ENCODE measurements at regions not wholly inside any gene's neighbourhood (a gene's known extent, or its start where the extent isn't known, plus 50 kb on each side); places are given as distances from the start of the nearest gene placed in this dataset.
A peak's percentile ranks its signal among the peaks of the same experiment; 100 is the strongest.

- no peak overlapping the region for H3K27ac ChIP-seq (ENCODE audit: low read depth, low read length)
- H2AFZ ChIP-seq (ENCODE audit: low read length), result no peak overlapping the region
- no peaks in the 10 kb centered on the region for H3K9me3 ChIP-seq (ENCODE audit: low read depth, low read length)
- no peaks in the 10 kb centered on the region for H3K4me1 ChIP-seq (ENCODE audit: insufficient read depth, low read length)
- H3K4me3 ChIP-seq (ENCODE audit: insufficient read depth, low read length), result no peak overlapping the region
- no peaks in the 10 kb centered on the region for H3K36me3 ChIP-seq (ENCODE audit: insufficient read depth, low read length)
- no peak for DNase-seq (ENCODE audit: insufficient read length, low spot score, missing footprints)
- no peak for TF ChIP-seq CTCF (IDR thresholded peaks at IDR 0.05; ENCODE audit: extremely low read depth, low read depth, low read length)
- no peaks in the 10 kb centered on the region for H3K79me2 ChIP-seq (ENCODE audit: insufficient read depth, low read length)
- H3K4me2 ChIP-seq (ENCODE audit: insufficient read depth, low read length), result no peak overlapping the region
- H3K27me3 ChIP-seq (ENCODE audit: insufficient read depth, low read length), result no peaks in the 10 kb centered on the region
- H4K20me1 ChIP-seq (ENCODE audit: insufficient read depth, low read length), result no peaks in the 10 kb centered on the region
These were observed 416.1 kb downstream of the MRPL39 start for GRCh38 chr21:25191141-25191540.

DNA sequence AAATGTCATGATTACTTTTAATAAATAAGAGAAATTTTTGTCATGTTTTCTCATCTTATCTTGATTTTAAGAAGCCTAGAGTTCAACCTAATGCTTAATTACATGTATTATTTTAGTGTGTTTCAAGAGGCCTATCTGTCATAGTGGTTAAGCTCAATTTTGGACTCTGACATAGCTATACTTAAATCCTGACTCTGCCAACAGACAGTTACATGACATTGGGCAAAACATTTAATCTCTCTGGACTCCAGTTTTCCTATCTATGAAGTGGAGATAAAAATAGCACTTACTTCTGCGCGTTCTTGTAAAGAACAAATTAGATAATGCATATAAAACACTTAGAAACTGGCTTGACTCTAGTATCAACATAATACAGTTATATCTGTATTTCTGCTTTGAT is 417.8 kb downstream of the MRPL39 start:
- no peak for DNase-seq (ENCODE audit: insufficient read length, low spot score, missing footprints)
- H2AFZ ChIP-seq (ENCODE audit: low read length), result no peak overlapping the region
- no peak for TF ChIP-seq CTCF (IDR thresholded peaks at IDR 0.05; ENCODE audit: extremely low read depth, low read depth, low read length)
- no peaks in the 10 kb centered on the region for H3K9me3 ChIP-seq (ENCODE audit: low read depth, low read length)
- H4K20me1 ChIP-seq (ENCODE audit: insufficient read depth, low read length), result no peaks in the 10 kb centered on the region
- H3K4me2 ChIP-seq (ENCODE audit: insufficient read depth, low read length), result no peak overlapping the region
- no peak overlapping the region for H3K4me3 ChIP-seq (ENCODE audit: insufficient read depth, low read length)
- H3K27me3 ChIP-seq (ENCODE audit: insufficient read depth, low read length), result no peaks in the 10 kb centered on the region
- H3K36me3 ChIP-seq (ENCODE audit: insufficient read depth, low read length), result no peaks in the 10 kb centered on the region
- H3K27ac ChIP-seq (ENCODE audit: low read depth, low read length), result no peak overlapping the region
- H3K4me1 ChIP-seq (ENCODE audit: insufficient read depth, low read length), result no peaks in the 10 kb centered on the region
- no peaks in the 10 kb centered on the region for H3K79me2 ChIP-seq (ENCODE audit: insufficient read depth, low read length)

GRCh38 chr21:25188677-25189079 is 418.6 kb downstream of the MRPL39 start:
- Histone ChIP-seq H3K36me3 (ENCODE audit: insufficient read depth, low read length) (no peaks in the 10 kb centered on the region), H3K4me2 (ENCODE audit: insufficient read depth, low read length) (no peak overlapping the region), H3K27ac (ENCODE audit: low read depth, low read length) (no peak overlapping the region), H3K4me1 (ENCODE audit: insufficient read depth, low read length) (no peaks in the 10 kb centered on the region), H2AFZ (ENCODE audit: low read length) (no peak overlapping the region), H4K20me1 (ENCODE audit: insufficient read depth, low read length) (no peaks in the 10 kb centered on the region), H3K79me2 (ENCODE audit: insufficient read depth, low read length) (no peaks in the 10 kb centered on the region), H3K27me3 (ENCODE audit: insufficient read depth, low read length) (no peaks in the 10 kb centered on the region), H3K9me3 (ENCODE audit: low read depth, low read length) (no peaks in the 10 kb centered on the region), H3K4me3 (ENCODE audit: insufficient read depth, low read length) (no peak overlapping the region)
- DNase-seq (ENCODE audit: insufficient read length, low spot score, missing footprints), result no peak
- TF ChIP-seq CTCF (IDR thresholded peaks at IDR 0.05; ENCODE audit: extremely low read depth, low read depth, low read length), result no peak

GRCh38 chr21:25186273-25186672 is 421.0 kb downstream of the MRPL39 start:
- no peaks in the 10 kb centered on the region for H3K4me1 ChIP-seq (ENCODE audit: insufficient read depth, low read length)
- no peaks in the 10 kb centered on the region for H3K27me3 ChIP-seq (ENCODE audit: insufficient read depth, low read length)
- H3K79me2 ChIP-seq (ENCODE audit: insufficient read depth, low read length), result no peaks in the 10 kb centered on the region
- no peak overlapping the region for H3K4me2 ChIP-seq (ENCODE audit: insufficient read depth, low read length)
- DNase-seq (ENCODE audit: insufficient read length, low spot score, missing footprints), result peak; percentile 32
- no peaks in the 10 kb centered on the region for H3K9me3 ChIP-seq (ENCODE audit: low read depth, low read length)
- H3K36me3 ChIP-seq (ENCODE audit: insufficient read depth, low read length), result no peaks in the 10 kb centered on the region
- H3K27ac ChIP-seq (ENCODE audit: low read depth, low read length), result no peak overlapping the region
- H3K4me3 ChIP-seq (ENCODE audit: insufficient read depth, low read length), result no peak overlapping the region
- no peak overlapping the region for H2AFZ ChIP-seq (ENCODE audit: low read length)
- no peak for TF ChIP-seq CTCF (IDR thresholded peaks at IDR 0.05; ENCODE audit: extremely low read depth, low read depth, low read length)
- no peaks in the 10 kb centered on the region for H4K20me1 ChIP-seq (ENCODE audit: insufficient read depth, low read length)
